Heart left ventricle (tissue), 16 donors: ENCODE measurements at regions not wholly inside any gene's neighbourhood (a gene's known extent, or its start where the extent isn't known, plus 50 kb on each side); places are given as distances from the start of the nearest gene placed in this dataset.
"Not testable (repeated sequence)": the region's sequence is repeated elsewhere in the genome, so short reads cannot be mapped to it uniquely, and the experiment has no call there.

Source experiments
- ATAC-seq, 4 donors: fragments of 200-7000 bp; cut with Tn5 transposase; one replicate each; pipeline ENCODE4 v1.9.1; 2020 to 2022; ENCODE audit warnings: moderate library complexity in 4 of 4, mild to moderate bottlenecking in 3 of 4, moderate number of reproducible peaks in 1 of 4
- DNase-seq, 5 donors: peaks; one replicate each; pipeline ENCODE4 v3.0.0-alpha.2; 2020
- H3K27ac ChIP-seq, 12 donors: fragments of 200-600 bp; sonication (generic) in 4 of 12; one replicate each; pipeline versions ENCODE4 v1.5.0 to v1.8.0; 2016 to 2022; ENCODE audit warnings: mild to moderate bottlenecking in 2 of 12
- H3K27me3 ChIP-seq, 9 donors: fragments of 200-600 bp; sonication (generic) in 2 of 9; one replicate each; pipeline versions ENCODE4 v1.5.1 to v1.8.0; 2016 to 2022; ENCODE audit warnings: mild to moderate bottlenecking in 3 of 9
- H3K36me3 ChIP-seq, 9 donors: fragments of 200-600 bp; sonication (generic) in 2 of 9; one replicate each; pipeline versions ENCODE4 v1.5.0 to v1.8.0; 2018 to 2022; ENCODE audit warnings: mild to moderate bottlenecking in 2 of 9
- H3K4me1 ChIP-seq, 12 donors: fragments of 200-600 bp; sonication (generic) in 4 of 12; one replicate each; pipeline versions ENCODE4 v1.5.0 to v1.8.0; 2016 to 2022; ENCODE audit warnings: mild to moderate bottlenecking in 3 of 12
- H3K4me3 ChIP-seq, 12 donors: fragments of 200-600 bp; sonication (generic) in 4 of 12; one replicate each; pipeline versions ENCODE4 v1.5.0 to v1.8.0; 2017 to 2022; ENCODE audit warnings: mild to moderate bottlenecking in 9 of 12, moderate library complexity in 4 of 12
- H3K9me3 ChIP-seq, 12 donors: fragments of 200-600 bp; sonication (generic) in 4 of 12; one replicate each; pipeline versions ENCODE4 v1.5.0 to v1.8.0; 2016 to 2022; ENCODE audit warnings: mild to moderate bottlenecking in 1 of 12
- CTCF ChIP-seq, 12 donors: fragments of 200-600 bp; sonication (generic) in 4 of 12; IDR thresholded peaks; one replicate each; pipeline versions ENCODE4 v1.5.0 to v1.8.0; 2018 to 2022; ENCODE audit warnings: antibody characterized with exemption in 12 of 12, mild to moderate bottlenecking in 5 of 12
- POLR2A ChIP-seq, 2 donors: fragments of 450-650 bp; IDR thresholded peaks; one replicate each; pipeline ENCODE4 v1.6.1; 2017; ENCODE audit warnings: antibody characterized with exemption in 2 of 2, mild to moderate bottlenecking in 2 of 2, moderate library complexity in 2 of 2
- WGBS, 4 donors: extraction: QIAGEN DNeasy Blood & Tissue Kit in 2 of 4; methylation state at CpG; one replicate each; pipeline versions ENCODE4 v1.1.5 to v1.1.7; 2013 to 2018; 5-methylcytosine and 5-hydroxymethylcytosine counted together
- intact Hi-C, 10 donors: fragments of 100-400 bp; cut with DNase I; formaldehyde crosslinking; loops; one replicate each; pipeline versions ENCODE4 v1.11.1 to v1.14.2; 2022
- donor health status: ischemic (EF 13 %, LVEDD 7.1; RV severe dilation, severe dysfunction).
- donor health status: healthy with polysubstance abuse.
- donor health status: DM: no; HTN: yes; CAD: no.
- donor health status: DM: no; HTN: no; CAD: no.
- donor health status: ischemic (EF 25% LVEDD 6.9; RV normal size, moderate dysfunction).
- donor health status: ischemic (EF 25% LVEDD 5.7; RV mildly dilated, moderate dysfunction).
- donor health status: healthy.
- donor health status: DM: yes; HTN: yes; CAD: no.
- donor health status: ischemic (EF 35%, LVEDD 5.7; RV mildly dilated, moderate dysfunction).
- donor health status: nonischemic (EF 11% LVEDD 7.7; RV severe dilation, severe dysfunction).
- donor health status: DM: yes; HTN: yes; CAD: no.
- donor health status: PGD.
- donor health status: ischemic (EF 29% LVEDD 5.4; RV normal size, mild dysfunction).
- donor health status: nonischemic (EF 23%, LVEDD 6.1; RV moderate dilation, normal function).

- Histone ChIP-seq H3K4me3 (no peak overlapping the region), H3K4me1 (peaks cover 10 to 92% (median 72%) of the 10 kb centered on the region in 12 donors), H3K27ac (peak overlapping the region in 11 of 12 donors; percentile 39 to 80 (median 65)), H3K36me3 (peaks cover 0 to 16% (median 5%) of the 10 kb centered on the region in 9 donors), H3K27me3 (no peaks in the 10 kb centered on the region), H3K9me3 (no peaks in the 10 kb centered on the region)
- 30 to 38% (median 32%) methylated on average over 12 of the region's 12 CpGs for WGBS, 4 donors
- peak in 2 of 5 donors; percentile 32 to 57 for DNase-seq
- intact Hi-C loops, result loop anchor here in 9 of 10 donors (2.0 to 10.0 kb wide), 7 partner anchors 48 to 119 kb away; partner anchors contain the start of genes IL12A (in 1 of the 9) and SCHIP1 (in 1 of the 9)
- TF ChIP-seq POLR2A (IDR thresholded peaks at IDR 0.05) (no peak), CTCF (IDR thresholded peaks at IDR 0.05) (no peak)
- peak; percentile 40 to 75 (median 65) for ATAC-seq
These were observed 105.5 kb upstream of the IL12A start for GRCh38 chr3:159882790-159883779.

GRCh38 chr3:159884661-159885402, 103.8 kb upstream of the IL12A start:
- DNase-seq (no peak), ATAC-seq (no peak)
- peak overlapping the region in 6 of 12 donors; percentile 11 to 44 (median 34) for H3K27ac ChIP-seq
- H3K36me3 ChIP-seq, result peaks cover 0 to 32% (median 6%) of the 10 kb centered on the region in 9 donors
- WGBS, 4 donors, result 55 to 60% (median 59%) methylated on average over 3 of the region's 3 CpGs
- no peaks in the 10 kb centered on the region for H3K9me3 ChIP-seq
- no peak overlapping the region for H3K4me3 ChIP-seq
- peaks cover 7 to 84% (median 62%) of the 10 kb centered on the region in 12 donors for H3K4me1 ChIP-seq
- H3K27me3 ChIP-seq, result no peaks in the 10 kb centered on the region
- TF ChIP-seq CTCF (IDR thresholded peaks at IDR 0.05), result peak; percentile 42 to 73 (median 62)
- TF ChIP-seq POLR2A (IDR thresholded peaks at IDR 0.05), result no peak
- intact Hi-C loops, result loop anchor here in 9 of 10 donors (2.0 to 10.0 kb wide), 12 partner anchors 48 to 122 kb away; partner anchors contain the start of genes IL12A (in 2 of the 9) and SCHIP1 (in 2 of the 9)

GRCh38 chr3:159886050-159886449, 102.6 kb upstream of the IL12A start:
- ATAC-seq, result no peak
- Histone ChIP-seq H3K27ac (peak overlapping the region in 7 of 12 donors; percentile 4 to 49 (median 33)), H3K27me3 (no peaks in the 10 kb centered on the region), H3K36me3 (peaks cover 0 to 43% (median 6%) of the 10 kb centered on the region in 9 donors), H3K4me1 (peaks cover 7 to 78% (median 59%) of the 10 kb centered on the region in 12 donors), H3K9me3 (no peaks in the 10 kb centered on the region), H3K4me3 (no peak overlapping the region)
- TF ChIP-seq POLR2A (IDR thresholded peaks at IDR 0.05) (no peak), CTCF (IDR thresholded peaks at IDR 0.05) (no peak)
- WGBS, 4 donors, result 47 to 60% (median 51%) methylated on average over 3 of the region's 3 CpGs
- intact Hi-C loops, result loop anchor here in 7 of 10 donors (2.0 to 10.0 kb wide), 9 partner anchors 49 to 121 kb away; partner anchors contain the start of genes SCHIP1 (in 2 of the 7) and IL12A (in 1 of the 7)
- DNase-seq, result no peak

GRCh38 chr3:159886530-159886929, 102.1 kb upstream of the IL12A start:
- H3K27ac ChIP-seq, result peak overlapping the region in 4 of 12 donors; percentile 14 to 49 (median 26)

More at GRCh38 chr3:159886530-159886929, 102.1 kb upstream of the IL12A start:
- intact Hi-C loops, result loop anchor here in 7 of 10 donors (2.0 to 10.0 kb wide), 9 partner anchors 49 to 122 kb away; partner anchors contain the start of genes SCHIP1 (in 2 of the 7) and IL12A (in 1 of the 7)
- not testable (repeated sequence) for ATAC-seq, DNase-seq, H3K9me3 ChIP-seq, H3K4me3 ChIP-seq, H3K27me3 ChIP-seq
- Histone ChIP-seq H3K4me1 (peaks cover 7 to 77% (median 59%) of the 10 kb centered on the region in 12 donors), H3K36me3 (peaks cover 0 to 46% (median 6%) of the 10 kb centered on the region in 9 donors)
- 92 to 94% (median 93%) methylated on average over 6 of the region's 6 CpGs for WGBS, 4 donors
